GM18508 (cell line): ENCODE measurements at regions not wholly inside any gene's neighbourhood (a gene's known extent, or its start where the extent isn't known, plus 50 kb on each side); places are given as distances from the start of the nearest gene placed in this dataset.
A peak's percentile ranks its signal among the peaks of the same experiment; 100 is the strongest.
"Not testable (repeated sequence)": the region's sequence is repeated elsewhere in the genome, so short reads cannot be mapped to it uniquely, and the experiment has no call there.

Source experiments
- ATAC-seq: cut with Tn5 transposase; IDR thresholded peaks from one replicate; pipeline ENCODE4 v1.9.1; 2021; ENCODE audit warnings: moderate number of reproducible peaks; ENCODE audit not compliant: insufficient read depth, unreplicated experiment

DNA sequence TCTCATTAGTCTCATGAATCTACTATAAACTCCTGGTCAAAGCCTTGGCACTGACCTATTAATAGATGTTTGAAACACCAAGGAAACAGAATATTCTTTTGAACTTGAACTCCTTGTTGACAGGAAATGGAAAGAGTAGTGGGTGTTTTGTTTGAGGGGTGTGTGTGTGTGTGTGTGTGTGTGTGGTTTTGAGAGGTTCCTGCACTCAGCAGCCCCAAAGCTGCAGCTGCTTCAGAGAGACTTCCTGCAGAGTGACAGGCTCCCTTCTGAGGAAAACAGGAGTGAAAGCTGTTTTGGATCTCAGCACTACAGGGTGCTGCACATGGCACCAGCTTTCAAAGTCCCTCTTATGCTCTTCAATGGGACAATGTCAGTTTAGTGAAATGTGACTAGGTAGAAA is 546.5 kb upstream of the STEAP1 start:
- no peak for ATAC-seq

DNA sequence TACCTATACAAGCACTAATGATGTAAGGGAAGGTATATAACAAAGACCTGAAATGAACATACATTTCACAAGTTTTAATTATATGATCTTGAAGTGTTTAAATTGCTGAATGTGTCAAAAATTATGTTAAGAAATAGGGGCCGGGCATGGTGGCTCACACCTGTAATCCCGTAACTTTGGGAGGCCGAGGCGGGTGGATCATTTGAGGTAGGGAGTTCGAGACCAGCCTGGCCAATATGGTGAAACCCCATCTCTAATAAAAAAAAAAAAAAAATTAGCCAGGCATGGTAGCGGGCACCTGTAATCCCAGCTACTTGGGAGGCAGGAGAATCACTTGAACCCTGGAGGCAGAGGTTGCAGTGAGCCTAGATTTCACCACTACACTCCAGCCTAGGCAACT is 537.4 kb upstream of the STEAP1 start:
- not testable (repeated sequence) for ATAC-seq

DNA sequence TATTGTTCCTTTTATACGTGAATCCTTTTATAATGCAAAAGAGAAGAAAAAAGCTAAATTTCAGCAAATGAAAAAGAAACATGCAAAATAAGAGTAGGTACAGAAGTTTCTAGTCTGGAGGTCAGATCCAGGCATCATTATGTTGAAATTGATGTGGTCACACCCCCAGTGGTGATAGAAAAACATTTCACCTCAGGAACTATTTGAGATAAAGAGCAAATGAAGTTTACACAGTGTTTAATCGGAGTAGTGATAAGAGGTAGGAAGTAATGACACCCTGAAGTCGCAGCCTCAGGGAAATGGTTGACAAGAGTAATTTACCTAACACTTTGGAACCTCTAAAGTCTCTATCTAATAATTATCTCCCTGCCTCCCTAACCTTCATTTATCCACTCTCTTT is 536.0 kb upstream of the STEAP1 start:
- no peak for ATAC-seq

DNA sequence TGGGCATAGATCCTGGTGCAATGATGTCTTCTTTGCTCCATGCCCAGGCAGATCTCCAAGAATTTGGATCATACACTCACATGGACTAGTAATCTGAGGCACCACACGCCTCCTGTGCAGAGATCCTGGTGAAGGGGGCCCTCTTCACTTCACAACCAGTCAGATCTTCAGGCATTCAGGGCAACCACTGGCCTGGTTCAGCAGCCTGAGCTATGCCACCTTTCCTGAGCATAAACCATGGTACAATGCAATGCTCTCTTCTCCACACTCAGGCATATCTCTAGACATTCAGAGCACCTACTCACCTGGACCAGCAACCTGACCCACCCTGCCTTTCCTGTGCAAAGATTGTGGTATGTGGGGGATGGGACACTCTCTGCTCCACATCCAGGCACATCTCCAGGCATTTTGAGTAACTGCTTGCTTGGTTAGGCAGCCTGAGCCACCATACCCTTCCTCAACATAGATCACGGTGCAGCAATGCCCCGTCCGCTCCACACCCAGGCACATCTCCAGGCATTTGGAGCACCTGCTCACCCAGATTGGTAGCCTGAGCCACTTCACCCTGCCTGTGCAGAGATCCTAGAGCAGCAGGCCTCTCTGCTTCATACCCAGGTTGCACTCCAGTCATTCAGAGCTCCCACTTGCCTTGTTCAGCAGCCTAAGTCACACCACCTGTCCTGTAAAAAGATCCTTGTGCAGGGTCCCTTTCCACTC is 532.2 kb upstream of the STEAP1 start:
- ATAC-seq = no peak

DNA sequence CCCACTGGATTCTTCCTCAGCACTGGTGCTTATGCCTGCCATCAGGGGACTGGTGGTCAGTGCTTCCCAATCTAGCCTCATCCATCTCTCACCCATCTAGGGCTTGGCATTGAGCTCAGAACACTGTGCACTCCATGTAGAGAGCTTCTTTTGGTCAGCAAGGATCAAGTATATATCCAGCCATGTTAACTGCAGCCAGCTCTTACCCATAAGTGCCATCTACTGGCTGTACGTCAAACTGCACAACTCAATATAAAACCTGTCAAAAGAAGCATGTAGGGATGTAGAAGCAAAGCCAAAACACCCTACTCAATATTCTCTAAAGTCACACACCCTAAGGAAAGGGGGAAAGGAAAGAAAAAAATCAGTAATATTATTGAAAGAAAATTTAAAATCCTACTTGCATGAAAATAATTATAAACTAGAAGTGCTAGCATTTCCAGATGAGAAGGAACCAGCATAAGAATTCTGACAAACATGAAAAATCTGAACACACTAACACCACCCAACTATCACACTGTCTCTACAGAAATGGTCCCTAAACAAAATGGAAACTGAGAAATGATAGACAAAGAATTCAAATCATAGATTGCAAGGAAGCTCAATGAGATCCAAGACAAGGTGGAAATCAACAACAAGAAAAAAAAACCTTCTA is 531.1 kb upstream of the STEAP1 start:
- ATAC-seq = peak; percentile 90

DNA sequence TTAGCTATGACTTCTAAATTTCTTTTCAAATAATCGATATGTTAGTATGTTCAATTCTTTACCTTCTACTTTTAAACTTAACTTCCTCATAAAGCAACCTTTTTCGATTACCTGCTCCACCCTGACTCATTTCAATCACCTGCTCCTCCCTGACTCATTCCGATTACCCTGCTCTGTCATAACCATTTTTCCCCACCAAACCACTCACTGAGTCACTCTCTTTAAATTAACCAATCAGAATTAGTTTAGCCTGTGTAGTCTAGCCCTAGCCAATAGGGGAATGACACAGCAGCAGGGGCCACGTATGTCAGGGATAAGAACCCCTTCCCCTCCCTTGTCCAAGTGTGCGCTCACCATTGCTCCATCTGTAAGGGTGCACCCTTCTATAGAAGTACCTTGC is 530.1 kb upstream of the STEAP1 start:
- ATAC-seq = not testable (repeated sequence)

DNA sequence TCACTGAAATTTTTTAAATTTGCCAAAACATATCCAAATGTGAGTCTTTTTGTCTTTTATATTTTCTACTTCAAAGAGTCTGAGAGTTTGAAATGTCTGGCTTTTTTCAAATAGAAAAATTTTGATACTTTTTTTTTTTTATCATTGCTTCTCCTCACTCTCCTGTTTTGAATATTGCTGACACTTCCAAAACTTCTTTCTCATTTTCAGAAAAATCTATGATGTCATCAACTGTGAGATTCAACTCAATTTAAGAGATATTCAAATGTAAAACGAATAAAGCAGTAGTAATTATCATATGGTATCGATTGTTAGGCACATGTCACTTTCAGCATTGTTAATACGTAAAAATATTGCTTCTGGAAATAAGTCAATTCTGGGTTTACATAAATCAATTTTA is 505.8 kb upstream of the STEAP1 start:
- ATAC-seq = no peak

DNA sequence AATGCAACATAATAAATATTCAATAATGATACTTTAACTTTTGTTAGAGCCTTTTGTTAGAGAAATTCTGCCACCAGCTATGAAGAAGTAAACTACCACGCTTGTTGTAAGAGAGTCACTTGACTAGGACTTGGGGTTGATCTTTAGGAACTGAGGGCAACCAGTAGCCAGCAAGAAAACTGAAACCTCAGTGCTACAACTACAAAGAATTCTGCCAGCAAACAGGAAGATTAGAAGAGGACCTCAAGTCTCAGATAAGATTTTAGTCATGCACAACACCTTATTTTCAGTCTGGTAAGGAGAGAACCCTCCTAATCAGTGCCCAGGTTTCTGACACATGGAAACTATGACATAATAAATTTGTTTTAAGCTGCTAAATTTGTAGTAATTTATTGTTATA is 498.3 kb upstream of the STEAP1 start:
- ATAC-seq = no peak

DNA sequence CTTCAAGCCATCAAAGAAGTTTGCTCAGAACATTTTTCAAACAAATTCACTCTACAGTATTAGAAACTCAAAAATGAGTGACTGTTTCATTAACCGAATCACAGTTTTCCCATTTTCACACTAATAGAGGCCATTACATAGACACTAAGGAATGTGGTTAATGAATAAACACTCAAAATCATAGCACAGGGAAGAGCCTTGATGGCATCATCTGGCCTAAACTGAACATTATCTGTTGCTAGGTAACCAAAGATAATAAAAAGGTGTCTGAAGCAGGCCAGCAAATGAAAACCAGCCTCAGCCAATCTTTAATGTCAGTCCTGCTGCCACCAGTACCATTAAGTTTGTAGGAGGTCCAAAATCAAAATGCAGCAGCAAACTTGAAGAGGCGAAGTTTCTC is 492.4 kb upstream of the STEAP1 start:
- ATAC-seq = no peak

DNA sequence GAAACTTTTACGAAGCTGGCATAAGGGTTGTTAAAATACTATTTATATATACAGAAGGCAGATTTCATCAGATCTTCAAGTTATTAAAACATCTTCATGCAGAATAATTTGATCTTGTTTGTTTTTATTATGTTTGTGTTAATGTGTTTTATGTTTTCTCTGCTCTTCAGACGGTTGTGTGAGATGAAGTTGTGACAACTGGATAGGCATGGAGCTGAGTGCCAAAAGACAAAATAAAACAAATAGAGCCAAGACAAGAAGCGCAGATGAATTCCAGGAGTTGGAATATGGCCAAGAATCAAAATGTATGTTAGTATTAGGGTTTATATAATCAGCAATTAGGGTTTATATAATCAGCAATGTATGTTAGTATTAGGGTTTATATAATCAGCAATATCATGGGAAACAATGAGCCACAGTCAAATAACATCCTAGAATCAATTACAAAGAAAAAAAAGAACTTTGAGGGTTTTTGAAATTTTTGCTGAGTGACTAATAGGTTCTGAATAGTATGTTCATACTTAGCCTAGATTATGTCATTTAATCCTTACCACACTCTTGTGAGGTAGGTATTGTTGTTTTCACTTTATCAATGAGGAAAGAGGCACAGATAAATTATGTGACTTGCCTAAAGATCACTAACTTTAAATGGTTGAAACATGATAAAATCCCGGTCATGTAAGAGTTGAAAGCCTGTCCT is 488.0 kb upstream of the STEAP1 start:
- no peak for ATAC-seq

DNA sequence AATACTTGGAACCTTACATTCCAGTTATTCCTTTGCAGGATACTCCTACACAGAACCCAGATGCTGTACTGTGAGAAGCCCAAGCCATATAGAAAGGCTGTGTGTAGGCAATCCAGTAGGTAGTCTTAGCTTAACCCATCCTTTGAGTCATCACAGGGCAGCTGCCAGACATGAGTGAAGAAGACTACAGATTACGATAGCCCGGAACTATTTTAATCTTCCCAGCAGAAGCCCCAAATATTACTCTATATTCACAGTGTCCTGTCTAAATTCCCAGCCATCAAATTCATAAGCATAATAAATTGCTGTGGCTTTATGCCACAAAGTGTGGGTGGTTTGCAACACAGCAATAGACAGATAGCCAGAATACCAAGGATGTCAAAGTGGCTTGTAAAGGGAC is 474.1 kb upstream of the STEAP1 start:
- ATAC-seq = no peak

DNA sequence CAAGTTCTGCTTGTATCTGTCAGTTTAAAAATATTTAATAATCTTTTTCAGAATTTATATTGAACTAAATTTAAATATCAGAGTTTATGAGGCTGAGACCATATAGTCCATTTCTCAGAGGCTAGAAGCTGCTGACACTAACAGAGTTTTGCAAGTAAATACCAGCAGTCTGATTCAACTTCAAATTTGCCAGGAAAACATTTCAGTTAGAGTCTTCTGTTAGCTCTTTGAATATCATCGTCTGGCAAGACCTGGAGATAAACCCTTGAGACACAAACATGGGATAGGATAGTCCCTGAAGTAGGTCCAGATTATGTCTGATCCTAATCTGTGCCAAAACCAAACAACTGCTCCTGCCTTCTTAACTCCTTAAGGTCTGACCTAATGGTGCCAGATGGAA is 472.8 kb upstream of the STEAP1 start:
- ATAC-seq = no peak

DNA sequence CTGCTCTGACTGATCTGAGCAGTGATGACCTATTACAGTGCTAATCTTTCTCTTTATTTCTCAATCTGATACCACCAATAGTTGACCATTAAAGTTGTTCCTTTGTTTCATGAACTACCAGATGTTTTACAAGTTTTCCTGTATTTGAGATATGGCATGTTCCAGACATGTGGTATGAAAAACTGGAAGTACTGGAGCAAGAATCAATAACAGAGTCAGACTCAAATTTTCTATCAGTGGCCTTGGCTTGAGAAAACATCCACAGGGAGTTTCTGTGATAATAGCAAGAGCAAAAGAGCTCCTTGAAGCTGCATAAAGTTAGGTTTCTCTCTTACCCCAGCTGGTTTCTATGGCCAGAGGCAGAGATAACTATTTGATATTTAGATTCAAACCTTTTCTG is 469.0 kb upstream of the STEAP1 start:
- ATAC-seq = no peak

DNA sequence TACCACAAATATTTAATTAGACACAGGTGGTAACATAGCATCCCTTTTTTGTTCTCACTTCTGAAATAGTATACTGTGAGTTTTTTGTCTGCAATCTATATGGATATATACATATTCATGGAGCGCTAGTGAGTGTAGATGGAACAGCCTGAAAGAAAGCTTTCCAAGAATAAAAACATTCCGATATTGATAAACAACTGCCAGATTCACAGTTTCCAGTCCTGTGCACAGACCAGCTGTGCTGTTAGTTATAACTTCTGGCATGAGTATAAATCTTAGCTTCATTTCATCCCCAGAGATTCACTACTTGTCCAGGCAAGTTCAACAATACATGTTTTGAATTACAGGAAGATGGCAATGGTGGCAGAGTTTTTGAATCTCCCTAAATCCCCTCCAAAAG is 467.1 kb upstream of the STEAP1 start:
- ATAC-seq = no peak

DNA sequence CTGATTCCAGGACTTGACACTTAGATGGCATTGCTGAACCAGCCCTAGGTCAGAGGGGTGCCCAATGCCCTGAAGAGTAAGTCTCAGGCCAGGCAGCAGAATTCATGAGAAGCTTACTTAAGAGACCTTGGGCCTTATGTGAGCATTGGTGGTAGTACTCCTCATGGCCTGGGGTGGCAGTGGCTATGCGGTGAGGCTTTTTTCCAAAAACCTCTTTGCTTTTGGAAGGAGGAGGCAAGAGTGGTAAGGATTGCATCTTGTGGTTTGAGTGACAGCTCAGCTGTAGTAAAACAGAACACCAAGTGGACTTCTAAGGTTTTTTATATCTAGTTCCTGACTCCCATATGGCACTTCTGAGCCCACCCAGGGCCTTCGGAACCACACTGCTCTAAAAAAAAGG is 459.0 kb upstream of the STEAP1 start:
- ATAC-seq = no peak

DNA sequence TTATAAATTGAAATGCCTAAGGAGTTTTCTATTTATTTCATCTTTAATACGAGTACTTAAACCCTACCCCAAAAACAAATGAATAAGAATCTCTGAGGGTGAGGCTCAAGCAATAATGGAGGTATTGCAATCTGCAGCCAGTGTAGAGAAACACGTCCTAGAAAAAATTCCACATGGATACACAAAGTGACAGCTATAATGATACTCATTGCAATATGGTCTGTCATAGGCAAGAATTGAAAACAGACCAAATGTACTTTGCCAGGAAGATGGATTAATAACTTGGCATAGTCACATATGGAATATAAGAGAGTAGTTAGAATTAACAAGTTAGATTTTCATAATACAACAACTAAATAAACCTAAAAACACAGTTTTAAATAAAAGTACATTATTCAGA is 440.1 kb upstream of the STEAP1 start:
- ATAC-seq = no peak

DNA sequence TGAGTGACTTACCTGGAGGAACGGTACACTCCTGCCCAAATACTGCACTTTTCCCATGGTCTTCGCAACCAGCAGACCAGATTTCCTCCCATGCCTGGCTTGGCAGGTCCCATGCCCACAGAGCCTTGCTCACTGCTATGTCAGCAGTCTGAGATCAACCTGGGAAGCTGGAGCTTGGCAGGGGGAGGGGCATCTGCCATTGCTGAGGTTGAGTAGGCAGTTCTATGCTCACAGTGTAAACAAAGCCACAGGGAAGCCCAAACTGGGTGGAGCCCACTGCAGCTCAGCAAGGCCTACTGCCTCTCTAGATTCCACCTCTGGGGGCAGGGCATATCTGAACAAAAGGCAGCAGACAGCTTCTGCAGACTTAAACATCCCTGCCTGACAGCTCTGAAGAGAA is 435.3 kb upstream of the STEAP1 start:
- not testable (repeated sequence) for ATAC-seq

DNA sequence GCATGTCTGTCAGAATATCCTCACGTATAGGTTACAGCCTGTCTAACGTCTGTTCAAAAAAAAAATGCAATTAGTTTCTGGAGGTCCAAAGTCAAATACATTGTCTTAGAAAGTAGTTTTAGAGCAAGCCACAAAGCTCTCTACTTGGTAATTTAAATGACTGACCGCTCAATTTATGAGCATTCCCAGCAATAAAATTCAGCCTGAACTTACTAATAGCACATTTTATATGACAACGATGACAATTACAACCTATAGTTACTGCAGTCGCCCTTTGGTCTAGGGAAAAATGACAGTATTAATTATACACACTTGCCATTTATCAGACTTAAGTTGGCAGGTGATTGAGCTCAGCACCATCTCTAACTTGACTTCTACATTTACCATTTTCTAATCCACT is 425.8 kb upstream of the STEAP1 start:
- no peak for ATAC-seq

DNA sequence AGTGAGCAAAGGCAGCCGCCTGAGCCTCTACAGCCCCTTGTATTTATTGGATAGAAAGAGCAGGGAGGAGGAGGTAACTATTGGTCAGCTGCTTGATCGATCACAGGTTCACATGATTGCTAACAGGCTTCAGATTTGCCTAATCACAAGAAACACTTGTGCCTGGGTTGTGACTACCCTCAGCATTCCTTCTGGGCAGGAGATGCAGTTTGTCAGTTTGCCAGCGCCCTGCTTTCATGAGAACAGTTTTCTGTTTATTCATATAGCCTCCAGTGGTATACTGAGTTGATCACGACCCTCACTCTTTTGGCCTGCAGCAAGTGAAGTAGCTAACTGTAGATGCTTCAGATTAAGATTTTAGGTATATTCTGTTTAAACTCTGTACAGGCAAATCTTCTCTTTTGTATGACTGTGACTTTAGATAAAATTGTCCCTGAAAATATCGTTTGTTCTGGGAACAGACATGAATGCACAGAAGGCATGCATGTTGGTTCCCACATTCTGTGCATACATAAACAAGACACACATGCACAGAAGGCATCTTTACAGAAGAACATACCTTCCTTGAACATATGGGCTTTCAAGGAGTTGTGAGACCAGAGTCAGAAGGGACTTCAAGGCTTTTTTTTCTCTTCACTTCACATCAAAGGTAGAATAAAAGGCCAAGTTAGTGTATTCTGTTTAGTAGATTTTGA is 422.4 kb upstream of the STEAP1 start:
- no peak for ATAC-seq

DNA sequence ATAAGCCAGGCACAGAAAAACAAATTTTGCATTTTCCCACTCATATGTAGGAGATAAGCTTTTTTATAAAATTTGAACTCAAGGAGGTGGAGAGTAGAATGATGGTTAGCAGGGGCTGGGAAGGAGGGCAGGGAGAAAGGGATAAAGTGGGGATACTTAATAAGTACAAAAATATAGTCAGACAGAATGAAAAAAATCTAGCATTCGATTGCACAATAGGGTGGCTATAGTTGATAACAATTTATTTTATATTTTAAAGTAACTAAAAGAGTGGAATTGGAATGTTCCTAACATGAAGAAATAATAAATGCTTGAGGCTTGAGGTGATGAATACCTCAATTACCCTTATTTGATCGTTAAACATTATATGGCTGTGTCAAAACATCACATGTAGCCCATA is 415.7 kb upstream of the STEAP1 start:
- ATAC-seq = no peak

DNA sequence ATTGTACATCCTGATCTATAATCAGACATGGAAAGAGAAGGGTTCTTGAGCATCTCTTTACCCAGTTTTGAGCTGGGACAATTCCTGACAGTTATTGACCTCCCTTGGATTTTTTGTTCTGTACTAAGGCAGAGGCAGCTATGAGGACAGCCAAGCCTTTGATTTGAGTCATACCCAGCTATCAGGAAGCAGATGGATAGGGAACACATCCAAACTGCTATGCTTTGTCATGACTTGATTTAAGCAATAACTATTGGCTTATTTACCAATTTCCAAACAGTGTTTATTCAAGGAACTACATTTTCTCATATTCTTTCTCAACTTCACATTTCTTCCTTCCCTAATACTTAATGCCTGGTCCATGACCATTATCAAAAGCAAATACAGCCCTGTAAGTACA is 396.4 kb upstream of the STEAP1 start:
- no peak for ATAC-seq
